Renal cortex interstitium (tissue), 11 donors: ENCODE measurements at regions not wholly inside any gene's neighbourhood (a gene's known extent, or its start where the extent isn't known, plus 50 kb on each side); places are given as distances from the start of the nearest gene placed in this dataset.

Source experiments
- DNase-seq, 11 donors: peaks; one replicate each; pipeline ENCODE4 v3.0.0-alpha.2; 2013; ENCODE audit warnings: low read depth in 9 of 11, low spot score in 4 of 11; ENCODE audit errors: extremely low read depth in 1 of 11

DNA sequence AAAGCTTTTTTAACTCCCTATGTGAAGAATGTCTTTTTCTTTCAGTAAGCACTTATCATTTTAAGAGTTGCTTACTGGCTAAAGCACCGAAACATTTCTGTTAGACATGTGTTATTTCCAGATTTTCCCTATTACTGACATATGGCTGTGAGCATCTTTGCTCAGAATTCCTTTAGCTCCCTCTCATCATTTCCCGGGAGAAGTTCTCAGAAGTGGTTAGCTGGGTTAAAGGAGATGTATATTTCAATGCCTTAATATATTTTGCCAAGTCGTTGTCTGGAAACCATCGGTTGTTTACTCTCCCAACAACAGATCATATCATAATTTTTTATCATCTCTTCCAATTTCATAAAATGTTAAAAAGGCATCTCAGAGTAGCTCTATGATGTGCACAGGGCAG is 396.5 kb downstream of the OCA2 start:
- DNase-seq = no peak

GRCh38 chr15:27701956-27702355 is 397.2 kb downstream of the OCA2 start:
- no peak for DNase-seq

- no peak for DNase-seq
Observed at GRCh38 chr15:27701014-27701413, 398.1 kb downstream of the OCA2 start.

DNA sequence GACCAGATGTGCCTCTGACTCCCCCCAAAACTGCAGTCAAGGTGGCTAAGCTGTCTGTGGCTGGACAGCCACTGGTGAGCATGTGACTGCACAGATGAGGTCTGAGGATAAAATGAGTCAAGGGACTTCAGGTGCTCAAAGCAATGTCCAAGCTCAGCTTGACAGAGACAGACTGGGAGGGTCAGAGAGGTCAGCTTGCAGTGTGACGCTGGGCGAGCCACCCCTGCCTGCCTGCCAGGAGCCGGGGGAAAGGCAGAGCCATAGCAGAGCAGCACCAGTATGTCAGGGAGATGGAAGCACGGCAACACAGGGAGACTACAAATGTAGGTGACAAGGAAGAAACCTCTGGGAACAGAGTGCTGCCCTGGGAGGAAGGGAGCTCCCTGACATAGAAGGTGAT is 399.4 kb downstream of the OCA2 start:
- DNase-seq = no peak

- no peak for DNase-seq
Observed at GRCh38 chr15:27696530-27696929, 402.6 kb downstream of the OCA2 start.

DNA sequence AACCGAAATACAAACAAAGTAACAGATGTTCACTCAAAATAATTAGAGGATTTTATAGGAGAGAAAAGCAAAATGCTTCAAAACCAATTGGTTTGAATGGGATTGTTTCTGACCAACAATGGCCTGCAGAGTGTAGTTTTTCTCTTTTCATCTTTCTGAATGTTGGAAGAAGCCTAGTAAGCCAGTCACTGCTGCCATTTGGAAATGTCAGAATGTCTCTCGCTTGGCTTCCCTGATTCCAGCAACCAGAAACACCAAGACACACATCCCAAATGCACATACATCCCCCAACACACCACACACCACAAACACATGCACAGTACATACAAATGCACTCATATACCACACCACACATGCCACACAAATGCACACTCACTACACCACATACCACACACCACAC is 403.4 kb downstream of the OCA2 start:
- no peak for DNase-seq

DNA sequence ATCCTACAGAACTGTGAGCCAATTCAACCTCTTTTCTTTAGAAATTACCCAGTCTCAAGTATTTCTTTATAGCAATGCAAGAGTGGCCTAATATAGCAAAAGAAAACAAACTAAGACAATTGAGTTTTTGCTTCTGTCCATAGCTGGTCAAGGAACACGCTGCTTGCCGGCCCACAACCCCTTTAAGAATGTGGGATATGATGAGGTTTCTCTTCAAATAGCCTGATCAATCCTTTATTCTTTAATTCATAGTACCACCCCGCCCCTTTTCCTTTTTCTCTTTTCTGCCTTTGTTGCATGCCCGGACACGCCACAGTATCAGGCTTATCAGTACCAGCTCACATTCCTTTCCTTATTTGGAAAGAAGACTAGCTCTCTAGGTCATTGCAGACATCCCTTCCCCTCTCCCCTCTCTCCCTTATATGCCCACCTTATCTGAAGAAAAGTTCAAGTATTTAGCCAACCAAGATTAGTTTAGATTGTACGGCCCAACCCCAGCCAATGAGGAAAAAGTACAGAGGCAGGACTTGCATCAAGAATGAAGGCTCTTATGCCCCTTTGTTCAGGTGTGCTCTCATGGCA is 404.5 kb downstream of the OCA2 start:
- no peak for DNase-seq

- DNase-seq = no peak
Observed at GRCh38 chr15:27693280-27693679, 405.8 kb downstream of the OCA2 start.

DNA sequence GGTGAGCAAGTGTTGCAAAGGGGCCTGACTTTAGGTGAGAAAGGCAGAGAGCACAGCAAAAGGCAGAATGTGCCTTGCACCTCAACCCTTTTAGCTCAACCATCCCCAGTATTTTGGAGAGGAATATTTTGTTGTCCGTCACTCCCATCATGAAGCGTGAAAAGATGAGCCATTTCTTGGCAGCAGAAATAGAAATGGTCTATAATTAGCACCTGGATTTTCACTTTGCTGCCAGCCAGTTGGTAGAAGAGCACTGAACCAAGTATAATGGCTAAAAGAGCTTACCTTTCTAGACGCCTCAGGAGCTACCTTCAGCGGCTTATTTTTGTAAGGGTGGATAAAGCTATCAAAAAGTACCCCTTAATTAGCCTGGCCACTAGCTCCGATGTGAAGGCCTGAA is 406.7 kb downstream of the OCA2 start:
- DNase-seq = no peak

DNA sequence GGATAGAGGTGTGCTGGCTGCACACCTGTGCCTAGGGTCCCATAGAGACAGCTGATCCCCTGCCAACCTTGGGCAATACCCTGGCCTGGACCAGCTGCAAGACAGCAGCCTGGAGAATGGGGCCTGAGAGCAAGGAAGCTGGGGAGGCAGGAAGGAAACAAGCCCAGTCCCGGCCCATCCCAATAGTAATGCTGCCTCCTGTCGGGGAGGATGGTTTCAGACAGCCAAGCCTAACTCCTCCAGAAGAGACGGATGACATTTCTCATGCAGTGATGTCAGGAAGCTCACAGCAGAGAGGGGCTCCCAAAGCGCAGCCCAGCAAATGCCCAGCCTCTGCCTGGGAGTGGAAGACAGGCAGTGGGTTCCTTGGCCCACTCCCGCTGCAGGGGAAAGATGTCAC is 408.8 kb downstream of the OCA2 start:
- DNase-seq = no peak

DNA sequence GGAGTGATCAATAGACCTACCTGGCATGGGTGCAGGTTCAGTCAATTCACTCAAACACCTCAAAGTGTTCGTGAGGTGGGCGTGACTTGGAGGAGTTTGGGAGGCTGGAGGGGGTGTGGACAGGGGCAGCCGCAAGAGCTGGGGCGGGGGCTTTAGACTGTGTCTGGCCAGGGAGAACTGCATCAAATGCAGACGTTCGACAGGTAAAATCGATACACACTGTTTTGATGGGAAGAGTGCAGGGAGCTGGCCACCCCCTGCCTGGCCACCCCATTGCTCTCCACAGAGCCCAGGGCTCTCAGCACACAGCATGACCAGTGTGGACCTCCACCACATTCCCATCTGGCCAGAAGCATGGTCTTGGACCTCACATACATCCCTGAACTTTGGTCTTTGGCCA is 412.1 kb downstream of the OCA2 start:
- DNase-seq = no peak

DNA sequence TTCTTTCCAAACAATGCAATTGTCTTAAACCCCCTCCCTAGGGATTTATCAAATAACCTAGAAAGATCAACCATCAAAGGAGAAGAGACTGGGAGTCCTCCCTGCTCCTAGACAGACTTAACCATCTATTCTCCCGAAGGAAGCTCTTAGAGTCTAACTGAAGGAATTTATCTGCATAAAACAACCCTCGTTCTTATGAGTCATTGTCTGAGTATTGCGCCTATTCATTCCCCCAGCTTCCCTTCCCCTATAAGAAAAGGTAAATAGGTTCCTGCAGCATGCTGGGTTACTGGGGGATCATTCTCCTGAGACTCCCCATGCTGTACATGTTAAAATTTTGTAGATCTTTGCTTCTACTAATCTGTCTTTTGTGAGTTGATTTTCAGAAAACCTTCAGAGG is 412.7 kb downstream of the OCA2 start:
- no peak for DNase-seq

DNA sequence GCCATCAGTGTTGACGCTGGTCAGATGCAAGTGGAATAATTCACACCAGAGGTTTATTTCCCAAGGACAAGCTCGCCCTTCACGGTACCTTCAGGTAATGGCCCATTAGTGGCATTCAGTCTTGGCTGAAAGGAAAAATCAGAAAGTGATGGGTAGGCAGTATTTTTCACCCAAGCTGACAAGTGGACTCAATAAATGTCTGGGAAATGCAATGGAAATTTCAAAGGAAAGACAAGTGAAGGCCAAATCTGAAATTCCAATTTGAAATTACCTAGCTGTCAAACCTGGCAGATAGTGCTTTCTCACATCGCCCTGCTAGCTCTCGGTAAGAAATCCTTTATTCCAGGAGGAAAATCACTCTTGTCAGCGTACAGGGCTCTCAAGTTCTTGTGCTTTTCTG is 413.5 kb downstream of the OCA2 start:
- no peak for DNase-seq

- DNase-seq = no peak
Observed at GRCh38 chr15:27683121-27683520, 416.0 kb downstream of the OCA2 start.

DNA sequence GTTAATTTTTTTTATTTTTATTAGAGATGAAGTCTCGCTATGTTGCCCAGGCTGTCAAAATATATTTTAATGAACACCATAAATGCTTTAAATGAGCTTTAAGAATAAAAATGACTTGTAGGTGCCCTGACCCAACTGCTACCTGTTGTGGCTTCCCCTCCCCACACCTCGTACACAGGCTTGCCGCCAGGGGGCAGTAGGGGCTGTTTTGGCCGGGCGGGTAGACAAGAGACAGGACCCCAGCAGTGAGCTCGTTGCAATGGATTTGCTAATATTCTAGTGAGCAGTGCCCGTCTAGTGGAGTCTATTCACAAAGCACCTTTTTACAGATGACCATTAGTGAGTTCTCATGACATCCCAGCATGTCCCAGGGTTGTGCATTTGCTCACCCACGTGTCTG is 418.1 kb downstream of the OCA2 start:
- no peak for DNase-seq

- peak in 4 of 11 donors; percentile 22 to 59 (median 36) for DNase-seq
Observed at GRCh38 chr15:27679731-27680471, 419.2 kb downstream of the OCA2 start.

GRCh38 chr15:27679203-27679602 is 419.9 kb downstream of the OCA2 start:
- DNase-seq = no peak

GRCh38 chr15:27677951-27678350 is 421.2 kb downstream of the OCA2 start:
- no peak for DNase-seq

- no peak for DNase-seq
Observed at GRCh38 chr15:27676647-27677046, 422.5 kb downstream of the OCA2 start.

DNA sequence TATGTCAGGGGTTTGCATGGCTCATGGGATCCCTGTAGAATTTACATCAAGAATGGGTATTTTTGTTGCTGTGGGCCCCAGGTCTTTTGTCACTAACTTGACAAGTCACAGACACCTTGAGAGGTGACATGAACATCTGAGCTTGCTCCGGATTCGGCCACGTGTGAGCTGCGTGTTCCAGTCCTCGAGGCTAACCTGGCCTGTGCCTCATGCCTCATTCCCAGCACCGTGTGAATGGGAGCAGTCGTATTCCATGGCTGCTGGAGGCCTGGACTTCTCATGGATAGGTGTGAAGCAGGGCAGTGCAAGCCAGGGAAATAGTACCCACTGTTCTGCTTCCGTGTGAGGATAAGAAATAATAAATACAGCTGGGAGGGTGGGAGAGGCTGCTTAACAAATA is 423.5 kb downstream of the OCA2 start:
- no peak for DNase-seq

DNA sequence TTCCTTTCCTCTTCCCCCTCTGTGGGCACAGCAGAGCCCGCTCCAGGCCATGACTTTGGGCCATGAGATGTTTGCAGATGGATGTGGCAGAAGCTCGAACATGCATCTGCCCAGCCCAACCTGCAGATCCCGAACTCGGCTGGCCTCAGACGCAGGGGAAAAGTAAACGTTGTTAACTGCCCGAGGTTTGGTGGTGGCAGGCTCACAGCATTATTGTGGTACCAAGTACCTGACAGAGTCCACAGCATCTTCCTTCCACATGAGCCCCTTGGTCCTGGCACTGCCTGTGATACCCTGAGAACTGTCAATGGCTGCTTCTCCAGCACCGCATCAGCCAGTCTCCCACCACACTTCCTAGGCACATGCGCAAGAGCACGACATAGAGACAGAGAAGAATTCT is 424.3 kb downstream of the OCA2 start:
- DNase-seq = no peak
